ENCODE measurements at regions not wholly inside any gene's neighbourhood (a gene's known extent, or its start where the extent isn't known, plus 50 kb on each side); places are given as distances from the start of the nearest gene placed in this dataset.
"Not testable (repeated sequence)": the region's sequence is repeated elsewhere in the genome, so short reads cannot be mapped to it uniquely, and the experiment has no call there.

- DNase-seq: no peak
- no peak overlapping the region for H3K27ac Mint-ChIP-seq
- no peak for ATAC-seq (replicated peaks)
- H3K27me3 Mint-ChIP-seq: peaks cover 7 to 13% of the 10 kb centered on the region in 2 donors
- H3K9me3 Mint-ChIP-seq: peaks cover 4 to 15% of the 10 kb centered on the region in 2 donors
- peaks cover 4 to 8% of the 10 kb centered on the region in 2 donors for H3K36me3 Mint-ChIP-seq
- no peak overlapping the region for H3K4me3 Mint-ChIP-seq
- no peaks in the 10 kb centered on the region for H3K4me1 Mint-ChIP-seq
These were observed 117.1 kb downstream of the MED10 start for GRCh38 chr5:6261256-6261655.

GRCh38 chr5:6260846-6261245 lies 117.5 kb downstream of the MED10 start:
- no peak for DNase-seq
- peaks cover 4 to 15% of the 10 kb centered on the region in 2 donors for H3K9me3 Mint-ChIP-seq
- no peaks in the 10 kb centered on the region for H3K4me1 Mint-ChIP-seq
- H3K27ac Mint-ChIP-seq: no peak overlapping the region
- H3K36me3 Mint-ChIP-seq: peaks cover 4 to 8% of the 10 kb centered on the region in 2 donors
- peaks cover 7 to 13% of the 10 kb centered on the region in 2 donors for H3K27me3 Mint-ChIP-seq
- no peak for ATAC-seq (replicated peaks)
- H3K4me3 Mint-ChIP-seq: no peak overlapping the region

- DNase-seq (no peak), ATAC-seq (replicated peaks) (no peak)
- H3K4me1 Mint-ChIP-seq: no peaks in the 10 kb centered on the region
- peaks cover 7 to 10% of the 10 kb centered on the region in 2 donors for H3K27me3 Mint-ChIP-seq
- H3K4me3 Mint-ChIP-seq: no peak overlapping the region
- H3K9me3 Mint-ChIP-seq: peaks cover 0 to 9% of the 10 kb centered on the region in 2 donors
- H3K27ac Mint-ChIP-seq: no peak overlapping the region
- H3K36me3 Mint-ChIP-seq: peaks cover 4 to 8% of the 10 kb centered on the region in 2 donors
These were observed 121.4 kb downstream of the MED10 start for GRCh38 chr5:6256901-6257300.

- ATAC-seq (replicated peaks): no peak
- H3K4me1 Mint-ChIP-seq: no peaks in the 10 kb centered on the region
- H3K27ac Mint-ChIP-seq: no peak overlapping the region
- no peak for DNase-seq
- H3K9me3 Mint-ChIP-seq: peaks cover 0 to 9% of the 10 kb centered on the region in 2 donors
- peaks cover 7 to 10% of the 10 kb centered on the region in 2 donors for H3K27me3 Mint-ChIP-seq
- H3K36me3 Mint-ChIP-seq: peaks cover 4 to 8% of the 10 kb centered on the region in 2 donors
- H3K4me3 Mint-ChIP-seq: no peak overlapping the region
These were observed 122.4 kb downstream of the MED10 start for GRCh38 chr5:6255956-6256355.

- Mint-ChIP-seq H3K4me1 (no peaks in the 10 kb centered on the region), H3K9me3 (peaks cover 0 to 5% of the 10 kb centered on the region in 2 donors), H3K36me3 (peaks cover 0 to 4% of the 10 kb centered on the region in 2 donors), H3K27ac (no peak overlapping the region), H3K27me3 (peaks cover 0 to 4% of the 10 kb centered on the region in 2 donors), H3K4me3 (no peak overlapping the region)
- ATAC-seq (replicated peaks): no peak
- no peak for DNase-seq
These were observed 124.5 kb downstream of the MED10 start for GRCh38 chr5:6253846-6254245.

GRCh38 chr5:6253281-6253680 lies 125.1 kb downstream of the MED10 start:
- H3K36me3 Mint-ChIP-seq: peaks cover 0 to 4% of the 10 kb centered on the region in 2 donors
- no peak for ATAC-seq (replicated peaks)

GRCh38 chr5:6252581-6252980 lies 125.8 kb downstream of the MED10 start:
- Mint-ChIP-seq H3K4me1 (no peaks in the 10 kb centered on the region), H3K4me3 (no peak overlapping the region), H3K36me3 (peaks cover 0 to 4% of the 10 kb centered on the region in 2 donors), H3K27me3 (no peaks in the 10 kb centered on the region), H3K27ac (no peak overlapping the region), H3K9me3 (peaks cover 0 to 5% of the 10 kb centered on the region in 2 donors)
- DNase-seq (no peak), ATAC-seq (replicated peaks) (no peak)

More at GRCh38 chr5:6253281-6253680, 125.1 kb downstream of the MED10 start:
- Mint-ChIP-seq H3K27ac (no peak overlapping the region), H3K27me3 (peaks cover 0 to 4% of the 10 kb centered on the region in 2 donors), H3K9me3 (peaks cover 0 to 5% of the 10 kb centered on the region in 2 donors), H3K4me3 (no peak overlapping the region), H3K4me1 (no peaks in the 10 kb centered on the region)
- DNase-seq: no peak

- Mint-ChIP-seq H3K27ac (no peak overlapping the region), H3K27me3 (no peaks in the 10 kb centered on the region), H3K4me3 (no peak overlapping the region), H3K9me3 (peaks cover 0 to under 1% of the 10 kb centered on the region in 2 donors), H3K4me1 (peaks cover 0 to 4% of the 10 kb centered on the region in 2 donors), H3K36me3 (no peaks in the 10 kb centered on the region)
- DNase-seq (no peak), ATAC-seq (replicated peaks) (no peak)
These were observed 126.7 kb downstream of the MED10 start for GRCh38 chr5:6251565-6252102.

GRCh38 chr5:6250121-6250520 lies 128.2 kb downstream of the MED10 start:
- Mint-ChIP-seq H3K27ac (no peak overlapping the region), H3K27me3 (no peaks in the 10 kb centered on the region), H3K4me3 (no peak overlapping the region), H3K36me3 (no peaks in the 10 kb centered on the region), H3K4me1 (peaks cover 0 to 4% of the 10 kb centered on the region in 2 donors), H3K9me3 (no peaks in the 10 kb centered on the region)
- ATAC-seq (replicated peaks) (no peak), DNase-seq (no peak)

GRCh38 chr5:6248132-6248531 lies 130.2 kb downstream of the MED10 start:
- no peak for DNase-seq
- peaks cover 0 to 4% of the 10 kb centered on the region in 2 donors for H3K4me1 Mint-ChIP-seq
- no peak overlapping the region for H3K4me3 Mint-ChIP-seq
- H3K27ac Mint-ChIP-seq: no peak overlapping the region
- H3K36me3 Mint-ChIP-seq: no peaks in the 10 kb centered on the region
- ATAC-seq (replicated peaks): no peak
- no peaks in the 10 kb centered on the region for H3K27me3 Mint-ChIP-seq
- H3K9me3 Mint-ChIP-seq: no peaks in the 10 kb centered on the region

GRCh38 chr5:6246820-6247437 lies 131.4 kb downstream of the MED10 start:
- H3K36me3 Mint-ChIP-seq: no peaks in the 10 kb centered on the region
- no peak for DNase-seq
- ATAC-seq (replicated peaks): peak in 1 of 2 donors; percentile 57
- no peak overlapping the region for H3K27ac Mint-ChIP-seq
- no peak overlapping the region for H3K4me3 Mint-ChIP-seq
- H3K27me3 Mint-ChIP-seq: no peaks in the 10 kb centered on the region
- peaks cover 0 to 4% of the 10 kb centered on the region in 2 donors for H3K4me1 Mint-ChIP-seq
- no peaks in the 10 kb centered on the region for H3K9me3 Mint-ChIP-seq

GRCh38 chr5:6244339-6244714 lies 134.0 kb downstream of the MED10 start:
- peaks cover 0 to 4% of the 10 kb centered on the region in 2 donors for H3K4me1 Mint-ChIP-seq
- no peak overlapping the region for H3K4me3 Mint-ChIP-seq
- H3K27ac Mint-ChIP-seq: no peak overlapping the region
- no peaks in the 10 kb centered on the region for H3K36me3 Mint-ChIP-seq
- no peaks in the 10 kb centered on the region for H3K27me3 Mint-ChIP-seq
- ATAC-seq (replicated peaks): no peak
- peaks cover 2 to 3% of the 10 kb centered on the region in 2 donors for H3K9me3 Mint-ChIP-seq
- no peak for DNase-seq

- Mint-ChIP-seq H3K9me3 (peaks cover 3 to 7% of the 10 kb centered on the region in 2 donors), H3K4me3 (no peak overlapping the region), H3K36me3 (no peaks in the 10 kb centered on the region), H3K27ac (no peak overlapping the region), H3K27me3 (no peaks in the 10 kb centered on the region), H3K4me1 (peaks cover 0 to 4% of the 10 kb centered on the region in 2 donors)
- DNase-seq: no peak
- ATAC-seq (replicated peaks): no peak
These were observed 134.5 kb downstream of the MED10 start for GRCh38 chr5:6243706-6244338.

- peaks cover 7 to 13% of the 10 kb centered on the region in 2 donors for H3K9me3 Mint-ChIP-seq
- not testable (repeated sequence) for ATAC-seq (replicated peaks); H3K36me3 Mint-ChIP-seq; H3K27me3 Mint-ChIP-seq; DNase-seq; H3K4me1 Mint-ChIP-seq; H3K4me3 Mint-ChIP-seq; H3K27ac Mint-ChIP-seq
These were observed 137.3 kb downstream of the MED10 start for GRCh38 chr5:6241056-6241455.
